ENCODE measurements at regions not wholly inside any gene's neighbourhood (a gene's known extent, or its start where the extent isn't known, plus 50 kb on each side); places are given as distances from the start of the nearest gene placed in this dataset.
A peak's percentile ranks its signal among the peaks of the same experiment; 100 is the strongest.
"Not testable (repeated sequence)": the region's sequence is repeated elsewhere in the genome, so short reads cannot be mapped to it uniquely, and the experiment has no call there.

DNA sequence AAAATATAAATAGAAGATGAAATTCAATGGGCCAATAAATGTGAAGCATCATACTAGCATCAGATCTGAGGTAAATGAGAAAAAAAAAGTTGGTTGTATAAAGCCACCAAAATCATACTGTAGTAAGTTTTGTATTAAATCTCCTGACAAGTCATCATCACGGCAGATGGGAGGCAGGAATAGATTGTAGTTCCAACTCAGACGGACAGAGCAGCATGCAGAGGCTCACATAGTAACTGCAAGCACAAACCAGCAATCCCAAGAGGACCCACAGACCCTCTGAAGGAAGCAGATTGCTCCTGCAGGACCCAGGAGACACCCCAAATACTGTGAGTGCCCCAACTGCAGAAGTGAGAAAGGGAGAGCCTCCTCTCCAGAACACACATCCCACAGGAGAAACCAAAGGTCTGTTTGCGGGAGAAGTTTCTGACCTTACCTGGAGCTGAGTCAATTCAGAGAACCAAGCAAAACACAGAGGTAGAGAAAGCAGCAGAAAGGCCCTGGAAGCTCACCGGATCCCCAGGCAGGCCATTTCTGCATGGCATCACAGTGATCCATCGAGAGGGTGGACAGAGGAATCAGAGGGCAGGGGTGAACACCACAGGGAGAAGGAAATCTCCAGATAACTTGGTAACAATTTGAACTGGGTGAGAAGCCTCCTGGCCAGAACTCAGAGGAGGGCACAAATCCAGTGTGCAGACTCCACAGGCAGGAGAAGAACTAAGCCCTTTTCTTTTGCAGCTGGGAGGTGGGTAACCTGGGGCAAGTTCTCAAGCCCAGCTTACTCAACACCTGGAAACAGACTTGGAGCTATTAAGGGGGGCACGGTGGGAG, 141.6 kb upstream of the ARHGEF26 start:
- no peaks in the 10 kb centered on the region for H3K36me3 ChIP-seq (ENCODE audit: control insufficient read depth, insufficient read depth, low read length)
- H3K27me3 ChIP-seq (ENCODE audit: control insufficient read depth, insufficient read depth, low read length) = no peaks in the 10 kb centered on the region
- no peak for DNase-seq (ENCODE audit: low read depth)
- TF ChIP-seq, protein P1, sequence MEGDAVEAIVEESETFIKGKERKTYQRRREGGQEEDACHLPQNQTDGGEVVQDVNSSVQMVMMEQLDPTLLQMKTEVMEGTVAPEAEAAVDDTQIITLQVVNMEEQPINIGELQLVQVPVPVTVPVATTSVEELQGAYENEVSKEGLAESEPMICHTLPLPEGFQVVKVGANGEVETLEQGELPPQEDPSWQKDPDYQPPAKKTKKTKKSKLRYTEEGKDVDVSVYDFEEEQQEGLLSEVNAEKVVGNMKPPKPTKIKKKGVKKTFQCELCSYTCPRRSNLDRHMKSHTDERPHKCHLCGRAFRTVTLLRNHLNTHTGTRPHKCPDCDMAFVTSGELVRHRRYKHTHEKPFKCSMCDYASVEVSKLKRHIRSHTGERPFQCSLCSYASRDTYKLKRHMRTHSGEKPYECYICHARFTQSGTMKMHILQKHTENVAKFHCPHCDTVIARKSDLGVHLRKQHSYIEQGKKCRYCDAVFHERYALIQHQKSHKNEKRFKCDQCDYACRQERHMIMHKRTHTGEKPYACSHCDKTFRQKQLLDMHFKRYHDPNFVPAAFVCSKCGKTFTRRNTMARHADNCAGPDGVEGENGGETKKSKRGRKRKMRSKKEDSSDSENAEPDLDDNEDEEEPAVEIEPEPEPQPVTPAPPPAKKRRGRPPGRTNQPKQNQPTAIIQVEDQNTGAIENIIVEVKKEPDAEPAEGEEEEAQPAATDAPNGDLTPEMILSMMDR (IDR thresholded peaks at IDR 0.05; ENCODE audit: insufficient read depth, low read length, poor library complexity, severe bottlenecking) = no peak
- no peak overlapping the region for H3K4me3 ChIP-seq (ENCODE audit: low read depth, low read length)

DNA sequence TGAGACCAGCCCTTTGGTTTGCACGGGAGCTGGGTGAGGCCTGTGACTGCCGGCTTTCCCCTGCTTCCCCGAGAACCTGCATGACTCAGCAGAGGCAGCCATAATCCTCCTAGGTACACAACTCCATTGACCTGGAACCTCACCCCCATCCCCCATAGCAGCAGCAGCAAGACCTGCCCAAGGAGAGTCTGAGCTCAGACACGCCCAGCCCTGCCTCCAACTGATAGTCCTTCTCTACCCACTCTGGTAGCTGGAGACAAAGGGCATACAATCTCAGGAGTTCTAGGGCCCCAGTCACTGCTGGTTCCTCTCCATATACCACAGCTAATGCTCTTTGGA, 141.0 kb upstream of the ARHGEF26 start:
- H3K27me3 ChIP-seq (ENCODE audit: control insufficient read depth, insufficient read depth, low read length) = no peaks in the 10 kb centered on the region
- H3K4me3 ChIP-seq (ENCODE audit: low read depth, low read length) = no peak overlapping the region
- no peaks in the 10 kb centered on the region for H3K36me3 ChIP-seq (ENCODE audit: control insufficient read depth, insufficient read depth, low read length)
- peak; percentile 18 for DNase-seq (ENCODE audit: low read depth)
- TF ChIP-seq, protein P1 (IDR thresholded peaks at IDR 0.05; ENCODE audit: insufficient read depth, low read length, poor library complexity, severe bottlenecking) = no peak

DNA sequence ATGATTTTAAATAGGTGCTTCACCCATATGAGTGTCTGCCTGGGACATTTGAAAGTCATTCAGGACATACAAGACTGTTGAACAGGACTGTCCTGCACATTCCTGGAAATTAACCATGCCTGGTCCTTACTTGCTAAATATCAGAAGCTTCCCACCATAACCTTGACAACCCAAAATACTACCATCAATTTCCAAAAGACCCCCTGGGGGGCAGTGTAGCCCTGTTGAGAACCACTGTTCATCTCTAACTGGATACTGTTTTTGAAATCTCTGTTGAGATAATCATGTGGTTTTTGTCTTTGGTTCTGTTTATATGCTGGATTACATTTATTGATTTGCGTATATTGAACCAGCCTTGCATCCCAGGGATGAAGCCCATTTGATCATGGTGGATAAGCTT, 123.8 kb upstream of the ARHGEF26 start:
- not testable (repeated sequence) for H3K27me3 ChIP-seq (ENCODE audit: control insufficient read depth, insufficient read depth, low read length); H3K36me3 ChIP-seq (ENCODE audit: control insufficient read depth, insufficient read depth, low read length); DNase-seq (ENCODE audit: low read depth); H3K4me3 ChIP-seq (ENCODE audit: low read depth, low read length)

DNA sequence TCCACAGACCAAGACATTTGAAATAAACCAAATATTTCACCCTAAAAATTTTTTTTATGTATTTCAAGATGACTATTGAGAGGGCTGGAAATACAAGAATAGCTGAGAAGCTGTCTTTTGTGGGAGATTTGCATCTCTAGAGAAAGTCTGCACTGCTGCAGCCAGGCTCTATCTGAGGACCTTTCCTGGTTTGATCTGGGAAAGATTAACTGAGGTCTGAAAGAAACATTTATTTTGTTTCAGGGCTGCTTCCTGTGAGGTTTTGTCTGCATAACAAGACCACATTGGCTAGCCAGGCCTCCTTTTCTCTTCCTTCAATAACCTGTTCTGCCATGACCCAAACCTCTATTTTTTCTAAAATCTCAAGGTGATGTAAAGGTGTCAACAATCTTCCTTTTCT, 117.5 kb upstream of the ARHGEF26 start:
- TF ChIP-seq, protein P1 (IDR thresholded peaks at IDR 0.05; ENCODE audit: insufficient read depth, low read length, poor library complexity, severe bottlenecking) = no peak
- Histone ChIP-seq H3K4me3 (ENCODE audit: low read depth, low read length) (no peak overlapping the region), H3K36me3 (ENCODE audit: control insufficient read depth, insufficient read depth, low read length) (no peaks in the 10 kb centered on the region), H3K27me3 (ENCODE audit: control insufficient read depth, insufficient read depth, low read length) (no peaks in the 10 kb centered on the region)
- DNase-seq (ENCODE audit: low read depth) = no peak

DNA sequence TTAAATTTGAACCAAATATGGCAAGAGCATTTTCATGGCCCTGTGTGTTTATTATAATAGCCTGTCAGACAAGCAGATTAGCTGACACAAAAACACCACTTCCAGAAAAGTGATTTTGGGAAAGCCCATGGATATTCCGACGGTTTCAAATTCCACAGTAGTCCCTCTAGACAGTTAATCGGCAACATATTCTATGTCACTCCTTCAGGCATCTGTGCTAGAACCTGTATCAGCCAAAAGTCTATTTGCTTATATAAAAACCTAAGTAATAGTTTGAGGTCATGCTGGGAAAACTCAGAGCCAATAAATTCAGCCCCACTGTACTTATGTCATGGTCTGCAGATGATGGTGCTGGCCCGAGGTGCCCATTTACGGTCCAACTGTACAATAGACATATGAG, 110.2 kb upstream of the ARHGEF26 start:
- Histone ChIP-seq H3K27me3 (ENCODE audit: control insufficient read depth, insufficient read depth, low read length) (no peaks in the 10 kb centered on the region), H3K36me3 (ENCODE audit: control insufficient read depth, insufficient read depth, low read length) (no peaks in the 10 kb centered on the region), H3K4me3 (ENCODE audit: low read depth, low read length) (no peak overlapping the region)
- TF ChIP-seq, protein P1 (IDR thresholded peaks at IDR 0.05; ENCODE audit: insufficient read depth, low read length, poor library complexity, severe bottlenecking) = no peak
- no peak for DNase-seq (ENCODE audit: low read depth)

DNA sequence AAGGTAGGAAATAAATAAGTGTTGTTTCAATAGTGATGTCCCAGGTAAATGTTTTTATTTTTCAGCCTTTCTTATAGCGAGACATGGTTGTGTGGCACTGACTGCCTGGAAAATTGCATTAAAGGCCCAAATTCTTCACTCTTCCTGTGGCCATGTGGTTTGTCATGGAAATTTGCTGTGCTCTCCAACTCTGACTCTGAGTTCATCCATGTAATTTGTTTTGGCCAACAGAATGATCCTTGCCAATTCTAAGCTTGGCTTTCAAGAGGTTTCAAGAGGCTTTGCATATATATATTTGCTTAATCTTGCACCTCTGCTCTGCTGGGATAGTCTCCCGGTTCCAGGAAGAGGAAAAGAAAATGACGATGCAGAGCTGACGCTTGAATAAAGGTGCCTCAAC, 107.5 kb upstream of the ARHGEF26 start:
- H3K27me3 ChIP-seq (ENCODE audit: control insufficient read depth, insufficient read depth, low read length) = no peaks in the 10 kb centered on the region
- no peaks in the 10 kb centered on the region for H3K36me3 ChIP-seq (ENCODE audit: control insufficient read depth, insufficient read depth, low read length)
- TF ChIP-seq, protein P1 (IDR thresholded peaks at IDR 0.05; ENCODE audit: insufficient read depth, low read length, poor library complexity, severe bottlenecking) = no peak
- H3K4me3 ChIP-seq (ENCODE audit: low read depth, low read length) = no peak overlapping the region
- DNase-seq (ENCODE audit: low read depth) = no peak

Data from kidney epithelial cell (primary cell).